Activated naive CD4-positive, alpha-beta T cell treated with anti-CD3 and anti-CD28 coated beads for 36 hours (primary cell): ENCODE measurements at regions not wholly inside any gene's neighbourhood (a gene's known extent, or its start where the extent isn't known, plus 50 kb on each side); places are given as distances from the start of the nearest gene placed in this dataset.
"Not testable (repeated sequence)": the region's sequence is repeated elsewhere in the genome, so short reads cannot be mapped to it uniquely, and the experiment has no call there.

Experiments
- CTCF ChIA-PET: fragments of 350-600 bp; sonication (Branson Sonifier 250); formaldehyde crosslinking; loops from one replicate; lab custom pipeline; 2021; ENCODE audit warnings: antibody characterized with exemption; lab: Charles Lee
- DNase-seq: peaks from one replicate; pipeline ENCODE4 v3.0.0-alpha.2; 2020
- H3K27ac Mint-ChIP-seq: one replicate; pipeline ENCODE4 v1.8.0; 2021; ENCODE audit warnings: mild to moderate bottlenecking, mixed read lengths
- H3K27me3 Mint-ChIP-seq: one replicate; pipeline ENCODE4 v1.8.0; 2021; ENCODE audit warnings: low read depth, mixed read lengths
- H3K36me3 Mint-ChIP-seq: one replicate; pipeline ENCODE4 v1.8.0; 2021; ENCODE audit warnings: low read depth, mixed read lengths
- H3K4me1 Mint-ChIP-seq: one replicate; pipeline ENCODE4 v1.8.0; 2021; ENCODE audit warnings: low read depth, mixed read lengths
- H3K4me3 Mint-ChIP-seq: one replicate; pipeline ENCODE4 v1.8.0; 2021; ENCODE audit warnings: mild to moderate bottlenecking, moderate library complexity, mixed read lengths
- H3K9me3 Mint-ChIP-seq: one replicate; pipeline ENCODE4 v1.8.0; 2021; ENCODE audit warnings: mixed read lengths
- intact Hi-C: fragments of 100-400 bp; cut with micrococcal nuclease; formaldehyde crosslinking; loops from one replicate; pipeline ENCODE4 v1.15.1; 2023

DNA sequence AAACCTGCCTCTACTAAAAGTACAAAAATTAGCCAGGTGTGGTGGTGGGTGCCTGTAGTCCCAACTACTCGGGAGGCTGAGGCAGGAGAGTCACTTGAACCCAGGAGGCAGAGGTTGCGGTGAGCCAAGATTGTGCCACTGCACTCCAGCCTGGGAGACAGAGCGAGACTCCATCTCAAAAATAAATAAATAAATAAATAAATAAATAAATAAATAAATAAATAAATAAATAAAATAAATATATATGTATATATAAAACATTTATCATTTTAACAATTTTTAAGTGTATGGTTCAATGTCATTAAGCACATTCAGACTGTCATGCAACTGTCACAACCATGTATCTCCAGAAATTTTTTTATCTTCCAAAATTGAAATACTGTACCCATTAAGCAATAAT, 147.1 kb upstream of the FOXP2 start:
- H3K4me3 Mint-ChIP-seq, H3K27ac Mint-ChIP-seq, H3K4me1 Mint-ChIP-seq, H3K36me3 Mint-ChIP-seq, H3K9me3 Mint-ChIP-seq, H3K27me3 Mint-ChIP-seq, intact Hi-C loops, DNase-seq, CTCF ChIA-PET: not testable (repeated sequence)

DNA sequence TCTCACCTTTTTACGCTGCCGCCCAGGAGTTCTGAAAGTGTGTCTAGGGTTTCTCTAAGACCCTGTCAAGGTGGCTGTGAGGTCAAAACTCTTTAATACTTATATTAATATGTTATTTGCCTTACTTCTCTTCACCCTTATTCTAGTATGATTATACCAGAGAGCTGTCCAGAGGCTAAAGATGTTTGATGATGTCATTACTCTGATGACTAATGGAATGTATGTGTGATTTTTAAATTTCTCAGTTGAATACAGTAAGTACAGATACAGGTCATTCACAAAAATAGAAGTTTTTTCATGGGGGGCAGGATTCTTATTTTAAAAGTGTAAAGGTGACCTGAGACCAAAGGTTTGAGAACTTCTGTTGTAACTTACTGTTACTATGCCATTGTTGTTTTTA, 150.6 kb upstream of the FOXP2 start:
- Mint-ChIP-seq H3K36me3 (no peaks in the 10 kb centered on the region), H3K4me3 (no peak overlapping the region), H3K27me3 (no peaks in the 10 kb centered on the region), H3K9me3 (peaks cover 3% of the 10 kb centered on the region), H3K27ac (no peak overlapping the region), H3K4me1 (no peaks in the 10 kb centered on the region)
- CTCF ChIA-PET: no interaction called here
- DNase-seq: no peak
- intact Hi-C loops: no loop called here

DNA sequence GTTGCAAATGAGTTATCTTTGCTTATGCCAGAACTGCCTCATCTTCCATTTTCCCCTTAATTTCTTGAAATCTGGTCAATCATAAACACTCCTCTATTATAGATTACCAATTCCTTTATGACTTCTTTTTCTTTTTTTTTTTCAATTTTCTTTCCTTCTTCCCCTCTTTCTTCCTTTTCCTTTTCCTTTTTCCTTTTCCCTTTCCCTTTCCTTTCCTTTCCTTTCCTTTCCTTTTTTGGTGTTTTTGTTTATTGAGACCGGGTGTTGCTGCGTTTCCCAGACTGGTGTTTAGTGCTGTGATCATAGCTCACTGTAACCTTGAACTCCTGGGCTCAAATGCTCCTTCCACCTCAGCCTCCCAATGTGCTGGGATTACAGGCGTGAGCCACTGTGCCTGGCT, 151.4 kb upstream of the FOXP2 start:
- no peaks in the 10 kb centered on the region for H3K36me3 Mint-ChIP-seq
- H3K27ac Mint-ChIP-seq: no peak overlapping the region
- CTCF ChIA-PET: no interaction called here
- peaks cover 3% of the 10 kb centered on the region for H3K9me3 Mint-ChIP-seq
- intact Hi-C loops: no loop called here
- H3K27me3 Mint-ChIP-seq: no peaks in the 10 kb centered on the region
- no peak overlapping the region for H3K4me3 Mint-ChIP-seq
- DNase-seq: no peak
- H3K4me1 Mint-ChIP-seq: no peaks in the 10 kb centered on the region

DNA sequence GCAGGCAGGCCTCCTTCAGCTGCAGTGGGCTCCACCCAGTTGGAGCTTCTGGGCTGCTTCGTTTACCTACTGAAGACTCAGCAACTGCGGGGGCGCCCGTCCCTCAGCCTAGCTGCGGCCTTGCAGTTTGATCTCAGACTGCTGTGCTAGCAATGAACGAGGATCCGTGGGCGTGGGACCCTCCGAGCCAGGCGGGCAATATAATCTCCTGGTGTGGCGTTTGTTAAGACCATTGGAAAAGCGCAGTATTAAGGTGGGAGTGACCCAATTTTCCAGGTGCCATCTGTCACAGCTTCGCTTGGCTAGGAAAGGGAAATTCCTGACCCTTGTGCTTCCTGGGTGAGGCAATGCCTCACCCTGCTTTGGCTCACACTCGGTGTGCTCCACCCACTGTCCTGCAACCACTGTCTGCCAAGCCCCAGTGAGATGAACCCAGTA, 159.2 kb upstream of the FOXP2 start:
- no peaks in the 10 kb centered on the region for H3K4me1 Mint-ChIP-seq
- CTCF ChIA-PET: interaction anchor here (1.3 kb wide), 1 partner anchor 10 kb away, joined by 3 read pairs; no protein-coding TSS in a partner anchor
- intact Hi-C loops: no loop called here
- DNase-seq: no peak
- no peak overlapping the region for H3K4me3 Mint-ChIP-seq
- H3K36me3 Mint-ChIP-seq: peaks cover 2% of the 10 kb centered on the region
- peaks cover 13% of the 10 kb centered on the region for H3K9me3 Mint-ChIP-seq
- H3K27ac Mint-ChIP-seq: no peak overlapping the region
- H3K27me3 Mint-ChIP-seq: no peaks in the 10 kb centered on the region

DNA sequence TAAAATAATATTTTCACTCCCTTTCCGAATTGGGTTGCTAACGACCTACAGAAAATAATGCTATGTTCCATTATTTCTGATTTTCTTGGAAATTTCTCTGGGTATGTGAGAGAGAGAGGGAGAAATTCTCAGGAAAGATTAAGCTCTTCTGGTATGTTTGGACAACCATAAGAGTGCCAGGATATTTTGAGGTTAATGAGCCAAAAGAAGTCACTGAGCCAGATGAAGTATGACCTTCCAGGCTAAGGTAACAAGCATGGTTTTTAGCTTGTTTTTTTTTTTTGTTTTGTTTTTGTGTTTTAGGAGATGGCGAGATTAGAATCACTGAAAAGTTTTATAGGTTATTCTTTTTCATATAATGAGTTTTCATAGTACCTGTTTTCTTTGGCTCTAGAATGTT, 171.0 kb upstream of the FOXP2 start:
- intact Hi-C loops: no loop called here
- Mint-ChIP-seq H3K27ac (no peak overlapping the region), H3K4me3 (no peak overlapping the region), H3K9me3 (no peaks in the 10 kb centered on the region), H3K36me3 (no peaks in the 10 kb centered on the region), H3K4me1 (no peaks in the 10 kb centered on the region), H3K27me3 (no peaks in the 10 kb centered on the region)
- CTCF ChIA-PET: no interaction called here
- no peak for DNase-seq

DNA sequence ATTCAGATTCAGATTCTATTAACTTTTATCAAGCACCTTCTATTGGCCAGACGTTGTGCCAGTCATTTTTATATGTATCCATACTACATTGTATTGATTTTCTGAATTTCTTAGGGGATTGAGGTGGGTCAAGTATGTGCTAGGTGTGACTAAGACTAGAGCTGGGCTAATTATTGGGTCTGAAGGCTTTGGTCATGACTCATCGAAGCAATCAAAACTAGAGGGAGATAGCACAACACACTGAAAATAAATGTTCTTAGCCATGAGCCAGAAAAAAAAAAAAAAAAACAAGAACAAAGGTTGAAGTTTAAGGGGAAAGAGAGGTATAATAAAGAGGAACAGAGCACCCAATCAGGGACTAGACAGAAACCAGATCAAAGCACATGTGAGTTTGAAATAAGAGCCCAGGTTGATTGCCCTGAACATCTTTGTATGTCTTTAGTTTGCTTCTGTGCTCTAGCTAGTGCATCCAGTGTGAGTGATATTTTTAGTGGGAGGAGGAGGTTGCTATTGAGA, 171.6 kb upstream of the FOXP2 start:
- H3K9me3 Mint-ChIP-seq: no peaks in the 10 kb centered on the region
- H3K27me3 Mint-ChIP-seq: no peaks in the 10 kb centered on the region
- H3K4me3 Mint-ChIP-seq: no peak overlapping the region
- no peak overlapping the region for H3K27ac Mint-ChIP-seq
- no peaks in the 10 kb centered on the region for H3K4me1 Mint-ChIP-seq
- intact Hi-C loops: no loop called here
- H3K36me3 Mint-ChIP-seq: no peaks in the 10 kb centered on the region
- DNase-seq: no peak
- CTCF ChIA-PET: no interaction called here

DNA sequence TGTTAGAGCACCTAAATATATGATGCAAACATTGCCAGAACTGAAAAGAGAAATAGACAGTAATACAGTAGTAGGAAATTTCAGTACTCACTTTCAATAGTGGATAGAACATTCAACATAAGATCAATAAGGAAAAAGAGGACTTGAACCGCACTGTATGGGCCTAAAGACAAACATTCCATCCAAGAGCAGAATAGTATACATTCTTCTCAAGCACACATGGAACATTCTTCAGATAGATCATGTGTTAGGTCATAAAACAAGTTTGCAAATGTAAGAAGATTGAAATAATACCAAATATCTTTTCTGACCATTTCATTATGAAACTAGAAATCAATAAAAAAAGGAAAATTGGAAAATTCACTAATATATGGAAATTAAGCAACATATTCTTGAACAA, 185.4 kb upstream of the FOXP2 start:
- Mint-ChIP-seq H3K4me1 (no peaks in the 10 kb centered on the region), H3K27me3 (no peaks in the 10 kb centered on the region), H3K4me3 (no peak overlapping the region), H3K36me3 (no peaks in the 10 kb centered on the region), H3K27ac (no peak overlapping the region), H3K9me3 (no peaks in the 10 kb centered on the region)
- DNase-seq: no peak
- CTCF ChIA-PET: no interaction called here
- intact Hi-C loops: no loop called here

DNA sequence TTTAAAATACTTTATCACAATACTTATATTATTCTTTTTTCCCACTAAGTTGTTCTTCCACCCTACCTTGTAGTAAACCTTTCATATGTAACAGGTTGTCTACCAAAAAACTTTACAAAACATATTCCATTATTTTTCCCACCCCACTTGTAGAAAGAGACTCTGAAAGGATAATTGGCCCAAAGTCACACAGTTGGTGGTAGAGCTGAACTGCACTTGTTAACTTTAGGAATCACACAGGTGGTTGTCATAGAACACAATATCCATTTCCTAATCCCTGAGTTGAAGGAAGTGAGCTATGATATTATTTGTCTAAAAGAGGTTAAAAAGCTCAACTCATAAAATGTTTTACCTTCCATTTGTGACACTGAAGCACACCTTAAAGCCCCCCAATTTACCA, 188.8 kb upstream of the FOXP2 start:
- H3K4me1 Mint-ChIP-seq: no peaks in the 10 kb centered on the region
- H3K36me3 Mint-ChIP-seq: no peaks in the 10 kb centered on the region
- no peaks in the 10 kb centered on the region for H3K9me3 Mint-ChIP-seq
- DNase-seq: no peak
- no peaks in the 10 kb centered on the region for H3K27me3 Mint-ChIP-seq
- intact Hi-C loops: no loop called here
- H3K4me3 Mint-ChIP-seq: no peak overlapping the region
- no peak overlapping the region for H3K27ac Mint-ChIP-seq
- CTCF ChIA-PET: no interaction called here

DNA sequence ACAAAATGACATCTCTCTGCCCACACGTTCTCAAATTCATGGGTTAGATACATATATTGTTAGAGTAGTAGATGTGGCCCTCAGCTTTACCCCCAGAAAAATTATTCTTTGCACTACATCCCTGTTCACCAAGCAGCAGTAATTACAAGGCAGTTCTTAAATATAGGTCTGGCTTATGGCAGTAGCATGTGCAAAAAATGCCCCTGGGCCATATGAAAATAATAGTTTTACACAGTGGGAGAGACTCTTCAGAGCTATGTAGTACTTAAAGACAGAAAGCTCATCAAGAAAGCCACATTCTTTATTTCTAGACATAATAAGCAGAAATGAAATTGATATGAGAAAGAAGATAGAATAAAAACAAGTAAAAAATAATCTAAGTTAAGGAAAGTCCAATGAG, 196.3 kb upstream of the FOXP2 start:
- Mint-ChIP-seq H3K4me1 (no peaks in the 10 kb centered on the region), H3K36me3 (no peaks in the 10 kb centered on the region), H3K4me3 (no peak overlapping the region), H3K9me3 (no peaks in the 10 kb centered on the region), H3K27me3 (no peaks in the 10 kb centered on the region), H3K27ac (no peak overlapping the region)
- CTCF ChIA-PET: no interaction called here
- no peak for DNase-seq
- intact Hi-C loops: loop anchor here (5.0 kb wide), 1 partner anchor 191 kb away; no protein-coding TSS in a partner anchor

DNA sequence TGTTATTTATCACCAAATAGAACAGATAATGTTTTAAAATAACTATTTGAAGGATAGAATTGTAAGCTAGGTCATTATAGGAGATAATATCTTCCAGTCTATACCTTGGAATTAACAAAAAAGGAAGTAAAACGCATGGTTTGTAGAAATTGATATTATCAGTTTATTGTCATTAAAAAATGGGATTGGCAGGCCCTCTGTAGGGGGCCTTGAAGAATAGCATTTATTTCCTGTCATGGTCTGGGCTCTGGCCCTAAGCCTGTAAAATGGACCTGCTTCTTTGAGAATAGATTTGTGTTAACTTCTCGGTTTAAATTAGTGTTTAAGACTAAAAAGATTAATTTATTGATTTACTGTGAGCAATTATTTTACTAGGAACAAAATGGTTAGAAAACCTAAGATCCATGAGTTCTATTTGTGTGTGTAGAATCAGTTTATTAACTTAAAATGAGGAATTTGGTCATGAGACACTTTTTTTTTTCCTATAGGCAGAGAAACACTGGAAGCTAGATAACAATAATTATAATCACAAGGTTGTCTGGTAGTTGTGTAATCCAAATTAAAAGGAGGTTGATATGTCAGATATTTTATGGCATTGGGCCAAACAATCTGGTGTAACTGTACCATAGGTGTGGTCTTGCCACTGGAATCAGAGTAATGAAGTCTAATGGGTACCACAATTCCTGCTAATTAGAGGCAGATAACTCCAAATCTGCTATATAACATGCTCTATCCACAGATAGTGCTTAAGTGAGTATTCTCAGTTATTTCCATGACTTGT, 197.4 kb upstream of the FOXP2 start:
- Mint-ChIP-seq H3K4me3 (no peak overlapping the region), H3K4me1 (no peaks in the 10 kb centered on the region), H3K36me3 (no peaks in the 10 kb centered on the region), H3K27me3 (no peaks in the 10 kb centered on the region), H3K9me3 (no peaks in the 10 kb centered on the region), H3K27ac (no peak overlapping the region)
- DNase-seq: no peak
- intact Hi-C loops: loop anchor here (5.0 kb wide), 1 partner anchor 190 kb away; no protein-coding TSS in a partner anchor
- CTCF ChIA-PET: interaction anchor here (0.7 kb wide), 1 partner anchor 544 kb away, joined by 3 read pairs; no protein-coding TSS in a partner anchor

DNA sequence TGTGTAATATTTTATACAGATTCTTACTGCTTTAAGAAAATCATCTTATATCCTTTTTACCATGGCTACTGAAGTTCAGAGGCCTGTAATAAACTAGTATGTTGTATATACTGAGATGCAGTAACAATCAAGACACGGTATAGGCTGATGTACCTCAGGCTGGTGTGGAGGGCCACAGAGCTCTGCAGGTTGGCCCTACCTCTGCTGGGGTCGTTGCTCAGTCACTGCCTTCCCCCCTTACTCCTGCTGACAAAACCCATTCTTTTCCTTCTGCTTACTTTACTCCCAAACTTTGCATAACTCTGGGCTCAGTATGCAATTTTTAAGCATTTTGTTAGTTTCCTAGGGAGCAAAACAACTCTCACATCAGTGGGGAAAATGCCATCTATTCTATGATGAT, 200.1 kb upstream of the FOXP2 start:
- Mint-ChIP-seq H3K9me3 (no peaks in the 10 kb centered on the region), H3K4me3 (no peak overlapping the region), H3K27ac (no peak overlapping the region), H3K27me3 (no peaks in the 10 kb centered on the region), H3K36me3 (no peaks in the 10 kb centered on the region), H3K4me1 (no peaks in the 10 kb centered on the region)
- DNase-seq: no peak
- CTCF ChIA-PET: no interaction called here
- intact Hi-C loops: no loop called here

DNA sequence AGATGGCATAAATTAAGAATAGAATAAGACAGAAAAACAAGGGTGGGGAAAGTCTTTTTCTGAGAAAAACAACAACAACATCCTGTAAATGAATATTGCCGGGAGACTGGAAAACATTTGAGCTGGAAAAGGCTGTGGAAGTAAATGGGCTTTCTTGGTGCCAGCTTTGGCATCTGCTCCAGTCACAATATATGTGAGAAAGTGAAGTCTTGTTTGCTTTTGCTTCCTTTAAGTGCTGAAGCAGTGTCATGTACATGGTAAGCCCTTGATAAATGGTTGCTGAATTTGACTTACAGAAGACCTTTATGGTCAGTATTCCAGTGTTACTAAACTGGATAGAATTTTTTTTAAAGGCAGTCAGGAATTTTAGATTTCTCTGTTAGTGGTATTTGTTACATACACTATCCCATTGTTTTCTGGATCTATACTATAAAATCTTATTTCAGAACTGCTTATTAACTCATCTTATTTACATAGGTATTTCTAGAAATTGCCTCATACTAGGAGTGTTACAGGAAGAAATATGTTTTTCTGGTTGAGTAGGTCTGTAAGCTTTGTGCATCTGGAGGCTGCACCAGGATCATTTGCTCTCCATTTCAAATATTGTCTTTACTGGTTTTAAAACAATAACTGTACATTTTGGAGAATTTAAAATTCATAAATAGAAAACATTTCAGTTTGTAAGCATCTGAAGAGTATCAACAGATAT, 201.7 kb upstream of the FOXP2 start:
- no peak for DNase-seq
- intact Hi-C loops: no loop called here
- CTCF ChIA-PET: interaction anchor here (0.7 kb wide), 1 partner anchor 12 kb away, joined by 4 read pairs; no protein-coding TSS in a partner anchor
- Mint-ChIP-seq H3K27ac (no peak overlapping the region), H3K9me3 (peaks cover 1% of the 10 kb centered on the region), H3K27me3 (no peaks in the 10 kb centered on the region), H3K4me1 (no peaks in the 10 kb centered on the region), H3K36me3 (no peaks in the 10 kb centered on the region), H3K4me3 (no peak overlapping the region)

DNA sequence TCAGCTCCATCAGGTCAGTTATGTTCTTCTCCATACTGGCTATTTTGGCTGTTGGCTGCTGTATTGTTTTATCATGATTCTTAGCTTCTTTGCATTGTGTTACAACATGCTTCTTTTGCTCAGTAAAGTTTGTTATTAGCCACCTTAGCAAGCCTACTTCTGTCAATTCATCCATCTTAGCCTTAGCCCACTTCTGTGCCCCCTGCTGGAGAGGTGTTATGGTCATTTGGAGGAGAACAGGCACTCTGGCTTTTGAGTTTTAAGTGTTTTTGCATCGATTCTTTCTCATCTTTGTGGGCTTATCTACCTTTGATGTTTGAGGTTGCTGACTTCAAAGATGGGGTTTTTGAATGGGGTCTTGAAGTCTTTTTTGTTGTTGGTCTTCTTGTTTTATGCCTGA, 204.6 kb upstream of the FOXP2 start:
- peaks cover 1% of the 10 kb centered on the region for H3K9me3 Mint-ChIP-seq
- no peak overlapping the region for H3K4me3 Mint-ChIP-seq
- CTCF ChIA-PET: no interaction called here
- no peak overlapping the region for H3K27ac Mint-ChIP-seq
- DNase-seq: no peak
- H3K36me3 Mint-ChIP-seq: no peaks in the 10 kb centered on the region
- H3K27me3 Mint-ChIP-seq: no peaks in the 10 kb centered on the region
- no peaks in the 10 kb centered on the region for H3K4me1 Mint-ChIP-seq
- intact Hi-C loops: no loop called here
